HUDEP-2 (cell line): ENCODE measurements at regions not wholly inside any gene's neighbourhood (a gene's known extent, or its start where the extent isn't known, plus 50 kb on each side); places are given as distances from the start of the nearest gene placed in this dataset.

ENCODE experiments used
- DNase-seq, 76 experiments: peaks; one replicate each; lab custom pipeline; 2025; ENCODE audit not compliant: unreplicated experiment in 76 of 76; lab: John Stamatoyannopoulos, UW

DNA sequence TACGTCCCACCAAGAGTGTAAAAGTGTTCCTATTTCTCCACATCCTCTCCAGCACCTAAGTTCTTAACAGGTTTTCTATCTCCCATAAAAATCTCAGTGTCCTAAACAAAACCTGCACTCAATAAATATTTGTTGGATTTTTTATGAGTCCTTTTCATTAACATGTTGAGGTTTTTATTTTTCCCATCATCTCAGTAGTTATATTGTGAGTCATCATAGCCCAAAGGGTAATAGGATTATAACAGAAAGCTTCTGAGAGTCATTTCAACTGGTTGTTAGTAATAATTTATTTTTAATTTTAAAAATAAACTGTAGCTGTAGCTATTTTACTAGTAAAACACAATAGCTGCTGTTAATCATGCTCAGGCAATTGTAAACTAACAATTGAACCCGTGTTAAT is 331.6 kb upstream of the SLC30A5 start:
- no peak for DNase-seq

DNA sequence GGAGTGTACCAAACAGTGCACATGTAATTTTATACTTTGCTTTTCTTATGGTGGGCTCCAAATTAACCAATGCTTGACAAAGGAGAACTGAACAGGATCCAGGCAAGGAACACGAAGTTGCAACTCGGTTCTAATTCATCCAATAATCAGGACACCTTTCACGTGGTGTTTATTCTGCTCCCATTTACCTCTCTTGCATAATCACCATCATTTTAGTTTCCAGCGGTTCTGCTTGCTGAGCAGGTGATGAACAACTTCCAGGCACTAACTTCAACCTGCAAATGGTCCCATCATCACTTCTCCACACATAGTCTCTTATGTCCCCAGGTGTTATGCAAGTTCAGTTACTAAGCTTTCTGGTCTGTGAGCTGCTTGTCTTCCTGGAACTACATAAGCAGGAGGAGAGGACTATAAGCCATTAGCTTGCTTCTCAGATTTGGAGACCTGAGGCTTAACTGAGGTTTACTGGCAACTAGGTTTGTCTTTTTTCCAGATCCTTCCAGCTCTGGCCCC is 326.8 kb upstream of the SLC30A5 start:
- no peak for DNase-seq

DNA sequence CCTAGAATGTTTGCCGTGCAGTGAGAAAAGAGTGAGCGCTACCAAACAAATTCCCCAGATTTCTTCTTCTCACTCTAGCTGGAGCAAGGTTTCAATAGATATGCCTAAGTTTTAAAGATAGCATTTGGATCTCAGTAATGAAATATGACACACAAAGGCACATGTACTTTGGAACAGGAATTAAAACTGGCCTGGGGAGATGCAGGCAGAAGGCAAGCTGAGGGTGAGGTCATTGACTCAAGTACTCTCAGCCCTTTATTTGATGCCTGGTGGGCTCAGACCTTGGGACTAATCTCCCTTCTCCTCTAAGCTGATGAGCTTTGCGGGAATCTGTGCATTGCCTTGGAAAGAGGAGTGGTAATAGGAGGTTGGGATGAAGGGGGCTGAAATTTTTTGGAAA is 323.3 kb upstream of the SLC30A5 start:
- DNase-seq = no peak

DNA sequence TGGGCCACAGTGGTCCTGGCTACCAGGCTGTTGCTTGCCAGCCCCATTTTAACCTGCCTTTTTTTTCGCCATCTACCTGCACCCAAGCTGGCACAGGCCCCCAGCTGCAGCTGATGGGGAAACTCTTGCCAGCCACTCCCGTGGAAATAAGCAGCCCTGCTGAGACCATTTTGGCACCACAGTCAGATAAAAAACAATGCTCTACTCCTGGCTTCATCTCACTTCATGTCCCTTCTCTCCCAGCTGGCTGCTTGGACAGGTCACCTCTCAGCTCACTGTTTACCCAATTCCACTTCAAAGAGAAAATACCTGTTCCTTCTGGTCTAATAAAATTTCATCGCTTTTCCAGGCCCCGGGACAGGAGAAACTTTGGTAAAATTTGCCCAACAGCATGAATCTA is 322.6 kb upstream of the SLC30A5 start:
- no peak for DNase-seq

DNA sequence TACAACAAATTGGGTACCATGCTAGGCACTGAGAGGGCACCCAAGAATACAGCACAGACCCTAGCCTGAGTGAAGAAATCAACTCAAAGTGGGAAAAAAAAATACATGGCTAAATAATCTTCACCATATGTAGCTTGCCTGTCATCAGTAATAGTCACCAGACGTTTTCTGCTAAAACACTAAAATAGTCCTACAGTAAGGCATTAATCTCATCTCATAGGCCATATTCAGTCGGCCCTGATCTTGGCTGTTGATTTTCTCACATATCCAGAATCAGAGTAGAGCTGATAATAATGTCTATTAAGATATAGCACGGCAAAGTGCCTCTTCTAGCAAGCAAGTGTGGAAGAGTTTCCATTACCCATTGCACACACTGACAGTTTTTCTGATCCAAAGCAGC is 322.1 kb upstream of the SLC30A5 start:
- DNase-seq = no peak

DNA sequence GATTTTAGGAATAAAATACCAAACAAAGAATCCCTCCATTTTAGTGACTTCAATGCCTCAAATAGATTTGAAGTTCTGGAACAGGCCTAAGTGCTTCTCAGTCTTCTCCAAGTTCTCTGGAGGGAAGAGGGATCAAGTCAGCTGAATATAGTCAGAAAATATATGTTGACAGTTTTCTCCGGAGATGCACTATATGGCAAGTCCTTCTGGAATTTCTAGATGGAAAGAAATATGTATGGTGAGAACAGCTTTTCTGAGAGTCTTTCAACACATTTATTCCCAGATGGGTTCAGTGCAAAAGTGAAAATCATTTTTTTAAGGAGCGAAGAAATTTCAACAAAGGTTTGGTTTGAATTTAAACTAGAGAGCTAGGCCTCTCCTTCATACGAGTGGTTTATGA is 317.4 kb upstream of the SLC30A5 start:
- DNase-seq = no peak

DNA sequence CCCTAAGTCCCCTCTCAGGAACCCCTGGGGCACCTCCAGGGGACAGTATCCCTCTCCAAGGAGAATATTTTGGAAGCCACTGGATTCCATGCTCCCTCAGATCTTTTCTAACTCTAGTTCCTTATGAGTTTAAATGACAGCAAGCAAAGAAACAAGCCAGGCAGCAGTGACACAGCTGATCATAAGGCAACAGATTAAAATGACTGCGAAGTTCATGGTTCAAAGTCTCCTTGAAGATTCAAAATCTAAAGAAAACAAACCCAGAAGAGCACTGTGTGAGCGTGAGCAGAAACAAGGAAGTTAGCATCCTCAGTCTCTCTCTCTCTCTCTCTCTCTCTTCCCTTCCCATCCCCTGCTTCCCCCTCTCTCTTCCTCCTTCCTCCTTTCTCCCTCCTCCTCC is 316.7 kb upstream of the SLC30A5 start:
- no peak for DNase-seq

DNA sequence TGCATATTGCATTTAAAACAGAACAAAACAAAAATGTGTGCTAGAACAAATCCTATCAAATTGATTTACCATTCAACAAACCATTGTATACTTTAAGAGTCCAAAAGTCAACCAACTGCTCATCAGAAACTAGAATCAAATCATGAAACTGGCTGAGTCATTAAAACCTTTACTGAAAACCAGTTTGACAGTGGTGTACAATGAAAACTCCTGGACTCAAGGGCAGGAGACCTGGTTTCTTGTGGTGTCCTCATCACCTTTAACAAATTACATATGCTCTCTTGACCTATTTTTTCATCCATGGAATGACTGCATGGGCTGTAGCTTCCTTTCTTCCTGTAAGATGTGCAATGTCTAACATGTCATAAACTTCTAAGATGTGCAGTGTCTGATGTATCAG is 315.3 kb upstream of the SLC30A5 start:
- no peak for DNase-seq

DNA sequence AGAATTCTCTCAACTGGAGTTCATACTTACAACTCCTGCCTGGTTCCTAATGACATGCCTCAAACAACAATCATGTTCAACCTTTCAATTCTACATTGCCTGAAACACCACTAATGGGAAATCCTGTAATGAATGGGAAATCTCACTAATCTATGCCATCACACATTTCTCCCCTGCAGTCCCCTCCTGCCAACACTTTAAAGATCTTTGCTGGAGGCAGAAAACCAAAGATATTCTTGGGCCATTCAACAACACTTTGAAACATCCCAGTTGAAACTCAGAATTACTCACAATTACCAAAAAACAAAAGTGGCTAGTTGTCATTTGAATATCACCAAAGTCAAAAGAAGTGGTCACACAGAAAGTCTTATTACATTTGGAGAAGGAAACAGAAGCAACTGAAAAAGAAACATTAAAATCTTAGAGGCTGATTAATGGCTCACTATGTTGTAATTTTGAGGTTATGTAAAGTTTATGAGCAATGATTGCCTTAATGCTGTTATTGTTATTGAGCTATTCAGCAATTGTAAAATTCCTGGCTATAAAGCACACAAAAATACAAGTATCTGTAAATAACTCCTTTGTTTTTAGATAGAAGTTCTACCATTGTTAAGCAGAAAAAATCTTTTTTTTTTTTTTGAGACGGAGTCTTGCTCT is 313.4 kb upstream of the SLC30A5 start:
- DNase-seq = no peak

DNA sequence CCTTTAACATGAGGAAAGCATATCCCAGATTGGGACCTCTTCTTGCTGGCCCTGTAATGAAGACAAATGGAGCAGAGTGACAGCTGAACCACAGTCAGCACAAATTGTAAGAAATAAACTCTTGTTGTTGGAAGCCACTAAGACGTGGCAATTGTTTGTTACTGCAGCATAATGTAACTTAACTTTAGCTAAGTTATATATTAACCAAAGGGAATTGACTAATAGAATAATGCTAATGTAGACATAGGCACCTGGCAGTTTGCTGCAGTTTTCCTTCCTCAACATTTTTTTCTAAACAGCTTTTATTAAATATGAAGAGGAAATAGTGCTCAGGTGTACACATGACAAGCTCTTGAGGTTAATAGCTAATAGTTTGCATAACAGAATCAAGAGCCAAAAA is 300.7 kb upstream of the SLC30A5 start:
- no peak for DNase-seq

DNA sequence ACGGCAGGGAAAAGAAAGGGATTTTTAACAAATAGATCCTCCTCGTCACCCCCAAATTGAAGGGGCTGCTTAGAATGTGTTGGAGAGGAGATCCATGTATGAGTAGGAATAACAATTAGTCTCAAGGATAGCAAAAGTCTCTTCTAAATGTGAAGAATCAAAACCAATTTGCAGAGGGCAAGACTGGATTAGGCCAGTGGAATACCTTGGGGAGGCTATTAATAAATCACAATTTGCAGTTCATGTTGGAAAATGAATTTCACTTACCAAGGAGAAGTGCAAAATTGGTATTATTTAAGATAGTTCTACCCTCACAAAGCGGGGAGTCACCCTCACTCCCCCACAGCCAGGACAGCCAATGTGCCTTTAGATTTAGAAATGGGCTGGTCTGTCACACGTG is 299.8 kb upstream of the SLC30A5 start:
- DNase-seq = no peak

DNA sequence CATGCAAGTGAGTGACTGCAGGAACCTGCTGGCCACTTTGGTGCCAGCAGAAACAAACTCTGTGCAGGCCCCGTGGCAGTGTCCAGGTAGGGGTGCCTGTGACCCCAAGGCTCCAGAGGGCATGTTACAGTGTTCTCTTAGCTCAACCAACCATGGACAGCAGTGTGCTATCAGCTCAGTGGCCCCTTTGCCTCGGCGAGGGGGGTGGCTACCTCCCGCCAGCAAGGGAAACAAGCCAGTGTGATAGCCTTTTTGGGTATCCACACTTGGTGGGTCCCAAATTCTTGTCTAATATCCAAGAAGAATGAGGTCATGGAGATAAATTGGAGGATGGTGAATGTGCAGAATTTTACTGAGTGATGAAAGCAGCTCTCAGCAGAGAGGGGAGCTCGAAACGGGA is 298.6 kb upstream of the SLC30A5 start:
- DNase-seq = no peak

DNA sequence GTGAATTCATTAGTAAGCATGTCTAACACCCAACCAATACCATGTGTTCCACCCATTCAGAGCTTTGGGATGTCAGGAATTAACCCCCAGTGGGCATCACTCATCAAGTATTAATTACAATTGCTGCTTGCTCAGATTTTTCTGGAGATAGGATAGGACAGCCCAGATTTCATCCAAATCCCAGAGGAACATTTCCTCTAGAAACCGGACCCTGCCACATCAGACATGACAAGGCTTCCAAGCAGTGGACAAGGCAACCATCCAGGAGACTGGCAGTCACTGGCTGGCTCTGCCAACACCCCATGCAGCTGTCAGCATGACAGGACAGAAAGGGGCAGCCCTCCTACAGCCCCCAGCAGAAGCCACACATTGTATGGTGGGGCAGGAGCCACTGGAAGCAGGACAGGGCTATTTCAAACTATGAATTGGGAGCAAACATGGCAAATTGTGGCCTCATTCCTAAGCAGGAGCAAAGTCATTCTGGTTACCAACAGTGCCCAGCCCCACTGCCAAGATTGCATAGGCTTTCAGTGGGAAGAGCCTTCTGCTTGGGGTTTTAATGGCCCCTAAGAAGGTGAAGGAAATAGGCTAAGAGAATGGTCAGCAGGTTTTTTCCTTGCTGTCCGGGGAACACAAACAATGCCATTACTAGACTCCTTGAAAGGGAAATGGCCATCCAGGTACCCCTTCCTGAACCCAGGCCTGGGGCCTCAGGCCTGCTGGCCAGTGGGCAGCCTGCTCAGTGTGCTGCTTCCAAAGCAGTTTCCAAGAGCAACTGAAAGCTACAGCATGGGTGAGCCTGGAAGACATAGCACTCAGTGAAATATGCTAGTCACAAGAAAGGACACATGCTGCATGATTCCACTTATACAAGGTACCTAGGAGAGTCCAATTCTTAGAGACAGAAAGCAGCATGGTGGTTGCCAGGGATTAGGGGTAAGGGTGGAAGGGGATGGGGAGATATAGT is 294.7 kb upstream of the SLC30A5 start:
- DNase-seq = no peak

DNA sequence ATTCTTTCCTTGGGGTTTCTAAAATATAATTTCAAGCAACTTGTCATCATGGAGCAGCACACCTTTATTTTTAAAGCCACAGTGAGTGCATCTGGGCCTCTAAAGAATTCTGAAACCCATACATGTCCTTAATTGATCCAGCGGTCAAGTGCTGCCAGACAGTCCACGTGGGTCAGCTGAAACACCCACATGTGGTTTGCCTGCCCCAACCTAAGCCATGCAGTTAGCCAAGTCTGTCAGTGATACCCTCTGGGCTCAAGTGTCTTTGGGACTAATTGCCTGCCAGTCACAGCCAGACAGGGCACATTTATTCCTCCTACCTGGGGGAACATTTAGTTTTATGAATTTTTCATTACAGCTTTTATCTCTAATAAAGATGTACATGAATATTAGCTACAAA is 291.4 kb upstream of the SLC30A5 start:
- no peak for DNase-seq

DNA sequence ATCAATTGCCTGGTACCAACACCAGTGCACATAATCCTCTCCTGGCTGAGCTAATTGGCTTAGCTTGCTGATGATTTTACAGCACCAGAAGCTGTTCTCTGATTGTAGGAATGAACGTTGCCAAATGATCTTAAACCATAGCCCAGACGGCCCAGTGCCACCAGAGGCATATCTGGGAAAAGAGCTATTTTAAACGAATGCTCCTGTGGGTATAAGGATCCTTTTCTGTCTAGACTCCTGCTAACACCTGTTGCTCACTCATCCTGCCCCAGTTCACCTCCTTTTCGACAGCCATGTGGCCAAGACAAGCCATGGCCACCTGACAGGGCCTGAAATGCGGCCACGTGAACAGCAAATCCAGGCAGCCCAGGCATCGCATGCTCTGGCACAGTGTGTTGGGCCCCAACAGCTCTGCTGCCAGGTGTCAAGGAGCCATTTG is 289.9 kb upstream of the SLC30A5 start:
- DNase-seq = no peak

DNA sequence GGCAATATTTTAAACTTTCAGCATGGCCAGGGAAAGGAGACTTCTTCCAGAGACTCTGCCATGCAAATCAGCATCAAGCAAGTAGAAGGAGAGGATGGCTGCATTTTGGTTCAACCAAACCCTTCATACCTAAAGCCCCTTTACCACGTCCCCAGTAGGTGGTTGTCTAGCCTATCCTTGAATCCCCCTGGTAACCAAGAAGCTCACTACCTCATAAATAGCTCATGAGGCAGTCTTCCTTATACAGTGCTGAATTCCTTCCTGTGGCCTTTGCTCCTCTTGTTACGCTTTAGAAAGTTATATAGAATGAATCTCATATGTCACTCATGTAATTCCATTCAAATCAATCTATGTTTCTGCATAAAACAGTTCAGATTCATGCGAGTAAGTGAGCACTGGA is 289.5 kb upstream of the SLC30A5 start:
- DNase-seq = no peak

DNA sequence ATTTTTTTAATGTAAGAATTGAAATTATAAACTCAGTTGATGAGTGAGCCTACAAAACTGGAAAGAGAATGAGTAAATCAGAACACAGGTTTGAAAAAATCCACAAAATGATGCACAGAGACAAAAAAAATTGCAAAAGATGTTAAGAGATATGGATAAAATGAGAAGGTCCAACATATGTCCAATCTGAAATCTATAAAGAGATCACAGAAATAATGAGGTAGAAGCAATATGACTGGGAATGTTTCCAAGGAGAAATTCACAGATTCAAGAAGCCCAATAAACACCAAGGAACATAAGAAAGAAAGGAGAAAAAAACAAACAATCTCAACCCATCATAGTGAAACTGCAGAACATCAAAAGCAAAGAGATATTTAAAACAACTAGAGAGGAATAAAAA is 288.4 kb upstream of the SLC30A5 start:
- DNase-seq = no peak

DNA sequence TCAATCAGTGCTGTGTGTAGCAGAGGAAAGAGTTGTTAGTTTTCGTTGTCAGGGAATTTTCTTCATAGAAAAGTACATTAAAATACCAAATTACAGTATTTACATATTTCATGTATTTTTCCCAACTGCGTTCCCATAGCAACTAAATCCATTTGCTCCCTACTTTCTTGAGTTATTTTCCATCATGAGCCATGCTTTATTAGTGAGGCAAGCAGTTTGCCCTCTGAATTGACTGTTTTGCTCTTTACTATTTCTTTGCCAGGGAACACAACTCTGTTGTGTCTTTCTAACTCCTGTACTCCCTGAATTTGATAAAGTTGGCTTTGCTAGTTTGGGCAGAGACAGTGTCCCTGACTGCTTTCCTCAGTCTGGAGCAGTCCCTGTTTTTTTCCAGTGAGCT is 276.2 kb upstream of the SLC30A5 start:
- DNase-seq = no peak

DNA sequence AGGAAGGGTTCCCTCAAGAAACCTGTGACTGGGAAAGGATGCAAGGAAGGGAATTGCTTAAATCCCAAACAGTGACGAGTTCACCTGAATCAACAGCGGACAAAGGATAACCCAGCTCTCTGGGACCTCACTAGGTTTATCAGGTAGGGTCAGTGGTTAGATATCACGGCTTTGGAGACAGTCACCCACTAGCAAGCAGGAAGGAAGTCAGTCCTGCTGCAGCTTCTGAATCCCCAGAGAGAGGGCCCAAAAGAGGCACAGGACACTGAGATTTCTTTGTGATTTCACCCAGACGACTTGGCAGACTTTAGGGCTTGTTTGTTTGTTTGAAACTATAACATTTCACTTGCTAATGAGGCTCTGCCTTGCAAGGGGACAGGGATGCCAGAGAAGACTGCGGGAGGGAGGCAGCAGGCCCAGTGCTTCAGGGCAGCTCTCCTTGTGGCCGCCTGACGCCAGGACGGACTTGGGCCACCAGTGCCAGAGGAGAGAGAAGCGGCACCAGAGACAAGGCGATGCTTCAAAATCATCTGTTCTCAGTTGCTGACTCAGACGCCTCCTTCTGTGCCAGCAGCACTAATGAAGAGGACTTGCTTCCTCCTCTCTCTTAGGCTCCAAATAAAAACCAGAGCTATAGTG is 275.6 kb upstream of the SLC30A5 start:
- no peak for DNase-seq

DNA sequence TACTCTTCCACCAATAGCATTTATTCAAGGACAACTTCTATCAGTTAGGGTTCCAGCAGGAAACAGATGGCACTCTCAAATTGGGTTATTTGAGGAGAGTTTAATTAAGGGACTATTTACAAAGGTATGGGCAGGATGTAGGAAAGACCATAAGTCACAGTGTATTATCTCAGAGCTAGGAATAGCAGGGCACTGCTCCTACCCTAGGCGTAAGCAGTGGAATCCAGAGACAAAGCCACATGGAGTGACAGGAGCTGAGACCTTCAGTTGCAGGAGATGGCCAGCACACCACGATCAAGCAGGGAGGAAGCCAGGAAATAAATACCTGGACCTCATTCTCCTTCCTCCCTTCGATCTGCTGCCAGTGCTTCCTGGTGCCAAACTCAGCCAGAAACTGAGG is 274.9 kb upstream of the SLC30A5 start:
- no peak for DNase-seq

DNA sequence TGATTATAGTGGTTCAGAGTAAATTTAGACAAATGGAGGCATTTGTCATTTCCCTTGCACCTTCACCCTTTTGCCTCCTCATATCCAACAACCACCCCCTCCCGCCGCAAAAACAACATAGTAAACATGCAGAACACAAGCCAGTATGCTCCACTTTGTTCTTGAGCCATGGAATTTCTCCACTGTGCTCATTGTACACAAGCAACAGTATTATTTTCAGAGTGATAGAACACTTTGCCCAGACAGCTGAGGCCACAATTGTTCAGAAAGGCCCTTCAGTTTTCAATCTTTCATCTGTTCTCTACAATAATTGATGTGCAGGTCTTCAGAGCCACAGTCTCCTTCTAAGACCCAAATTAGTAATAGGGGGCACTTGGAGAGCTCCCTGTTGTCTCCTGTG is 272.8 kb upstream of the SLC30A5 start:
- no peak for DNase-seq

DNA sequence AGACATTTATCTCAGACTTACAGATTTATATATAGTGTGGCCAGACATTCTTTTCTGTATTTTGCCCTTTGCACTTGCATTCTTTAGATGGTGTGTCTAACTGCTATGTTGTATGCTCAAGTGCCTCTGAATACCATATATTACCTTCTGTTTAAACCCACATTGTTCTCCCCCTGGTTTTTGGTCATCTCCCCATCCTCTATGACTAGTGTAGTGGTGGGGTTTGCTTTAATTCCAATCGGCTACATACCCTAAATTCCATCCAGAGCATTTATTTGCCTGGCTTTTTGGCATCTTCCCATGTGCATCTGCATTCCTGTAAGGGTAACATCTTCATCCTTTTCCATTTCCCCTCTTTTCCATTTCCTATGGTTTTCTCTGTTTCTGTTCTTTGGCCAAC is 271.0 kb upstream of the SLC30A5 start:
- no peak for DNase-seq
